ENCODE measurements at regions not wholly inside any gene's neighbourhood (a gene's known extent, or its start where the extent isn't known, plus 50 kb on each side); places are given as distances from the start of the nearest gene placed in this dataset.
"Not testable (repeated sequence)": the region's sequence is repeated elsewhere in the genome, so short reads cannot be mapped to it uniquely, and the experiment has no call there.

DNA sequence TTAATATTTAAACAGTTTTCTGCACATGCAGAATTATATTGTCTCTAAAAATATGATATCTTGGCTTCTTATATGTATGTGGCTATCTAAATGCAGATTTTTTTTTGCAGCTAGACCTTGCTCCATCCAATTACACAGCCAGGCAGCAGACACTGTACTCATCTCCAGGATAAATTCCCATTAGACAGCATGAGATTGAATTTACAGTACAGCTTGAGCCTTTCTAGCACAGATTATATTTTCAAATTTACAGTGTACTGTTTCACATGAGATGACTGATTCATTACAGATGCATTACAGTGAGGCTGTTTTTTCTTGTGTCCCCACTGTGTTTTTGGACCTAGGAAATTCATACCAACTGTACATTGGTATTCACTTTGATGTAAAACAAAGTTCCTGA is 134.9 kb downstream of the OTOL1 start:
- Mint-ChIP-seq H3K4me3 (ENCODE audit: unreplicated experiment) (no peak overlapping the region), H3K36me3 (ENCODE audit: insufficient read depth, unreplicated experiment) (no peaks in the 10 kb centered on the region), H3K9me3 (ENCODE audit: unreplicated experiment) (no peaks in the 10 kb centered on the region), H3K4me1 (ENCODE audit: low read depth, unreplicated experiment) (no peaks in the 10 kb centered on the region), H3K27ac (ENCODE audit: unreplicated experiment) (no peak overlapping the region), H3K27me3 (ENCODE audit: insufficient read depth, unreplicated experiment) (peaks cover 6% of the 10 kb centered on the region)
- Histone ChIP-seq H3K4me1 (no peaks in the 10 kb centered on the region), H3K4me3 (ENCODE audit: low read depth, low read length) (no peak overlapping the region), H3K9me3 (no peaks in the 10 kb centered on the region), H3K36me3 (ENCODE audit: control insufficient read depth, insufficient read depth, low read length) (no peaks in the 10 kb centered on the region), H3K27me3 (replicated peaks; ENCODE audit: control insufficient read depth, insufficient read depth, low read length) (no peaks in the 10 kb centered on the region)
- intact Hi-C loops (cut with micrococcal nuclease; ENCODE audit: unreplicated experiment): no loop called here
- DNase-seq: no peak
- no TSS peak for BruUV-seq (replicated peaks)
- POLR2A ChIA-PET: no interaction called here
- TF ChIP-seq, protein P1, sequence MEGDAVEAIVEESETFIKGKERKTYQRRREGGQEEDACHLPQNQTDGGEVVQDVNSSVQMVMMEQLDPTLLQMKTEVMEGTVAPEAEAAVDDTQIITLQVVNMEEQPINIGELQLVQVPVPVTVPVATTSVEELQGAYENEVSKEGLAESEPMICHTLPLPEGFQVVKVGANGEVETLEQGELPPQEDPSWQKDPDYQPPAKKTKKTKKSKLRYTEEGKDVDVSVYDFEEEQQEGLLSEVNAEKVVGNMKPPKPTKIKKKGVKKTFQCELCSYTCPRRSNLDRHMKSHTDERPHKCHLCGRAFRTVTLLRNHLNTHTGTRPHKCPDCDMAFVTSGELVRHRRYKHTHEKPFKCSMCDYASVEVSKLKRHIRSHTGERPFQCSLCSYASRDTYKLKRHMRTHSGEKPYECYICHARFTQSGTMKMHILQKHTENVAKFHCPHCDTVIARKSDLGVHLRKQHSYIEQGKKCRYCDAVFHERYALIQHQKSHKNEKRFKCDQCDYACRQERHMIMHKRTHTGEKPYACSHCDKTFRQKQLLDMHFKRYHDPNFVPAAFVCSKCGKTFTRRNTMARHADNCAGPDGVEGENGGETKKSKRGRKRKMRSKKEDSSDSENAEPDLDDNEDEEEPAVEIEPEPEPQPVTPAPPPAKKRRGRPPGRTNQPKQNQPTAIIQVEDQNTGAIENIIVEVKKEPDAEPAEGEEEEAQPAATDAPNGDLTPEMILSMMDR (IDR thresholded peaks at IDR 0.05; ENCODE audit: insufficient read depth in 1 of 2, low read depth in 1 of 2, low read length in 1 of 2, severe bottlenecking in 1 of 2, unreplicated experiment in 1 of 2): no peak
- CTCF ChIA-PET: no interaction called here

- Mint-ChIP-seq H3K9me3 (ENCODE audit: unreplicated experiment) (no peaks in the 10 kb centered on the region), H3K27ac (ENCODE audit: unreplicated experiment) (no peak overlapping the region), H3K36me3 (ENCODE audit: insufficient read depth, unreplicated experiment) (no peaks in the 10 kb centered on the region), H3K27me3 (ENCODE audit: insufficient read depth, unreplicated experiment) (peaks cover 9% of the 10 kb centered on the region), H3K4me1 (ENCODE audit: low read depth, unreplicated experiment) (peaks cover 6% of the 10 kb centered on the region), H3K4me3 (ENCODE audit: unreplicated experiment) (no peak overlapping the region)
- TF ChIP-seq, protein P1 (IDR thresholded peaks at IDR 0.05; ENCODE audit: insufficient read depth in 1 of 2, low read depth in 1 of 2, low read length in 1 of 2, severe bottlenecking in 1 of 2, unreplicated experiment in 1 of 2): no peak
- Histone ChIP-seq H3K4me3 (ENCODE audit: low read depth, low read length) (no peak overlapping the region), H3K36me3 (ENCODE audit: control insufficient read depth, insufficient read depth, low read length) (no peaks in the 10 kb centered on the region), H3K27me3 (replicated peaks; ENCODE audit: control insufficient read depth, insufficient read depth, low read length) (no peaks in the 10 kb centered on the region), H3K4me1 (no peaks in the 10 kb centered on the region), H3K9me3 (no peaks in the 10 kb centered on the region)
- ChIA-PET CTCF (no interaction called here), POLR2A (no interaction called here)
- intact Hi-C loops (cut with micrococcal nuclease; ENCODE audit: unreplicated experiment): no loop called here
- BruUV-seq (replicated peaks): no TSS peak
- no peak for DNase-seq
These were observed 141.0 kb downstream of the OTOL1 start for GRCh38 chr3:161637559-161637958.

DNA sequence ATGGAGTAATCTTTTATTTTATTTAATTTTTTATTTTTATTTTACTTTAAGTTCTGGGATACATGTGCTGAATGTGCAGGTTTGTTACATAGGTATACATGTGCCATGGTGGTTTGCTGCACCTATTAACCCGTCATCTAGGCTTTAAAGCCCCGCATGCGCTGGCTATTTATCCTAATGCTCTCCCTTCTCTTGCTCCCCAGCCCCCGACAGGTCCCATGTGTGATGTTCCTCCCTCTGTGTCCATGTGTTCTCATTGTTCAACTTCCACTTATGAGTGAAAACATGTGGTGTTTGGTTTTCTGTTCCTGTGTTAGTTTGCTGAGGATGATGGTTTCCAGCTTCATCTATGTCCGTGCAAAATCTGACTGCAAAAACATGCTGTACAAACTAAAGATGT is 142.5 kb downstream of the OTOL1 start:
- H3K36me3 Mint-ChIP-seq (ENCODE audit: insufficient read depth, unreplicated experiment); intact Hi-C loops (cut with micrococcal nuclease; ENCODE audit: unreplicated experiment); H3K27ac Mint-ChIP-seq (ENCODE audit: unreplicated experiment); DNase-seq; H3K9me3 Mint-ChIP-seq (ENCODE audit: unreplicated experiment); H3K4me1 ChIP-seq; H3K27me3 Mint-ChIP-seq (ENCODE audit: insufficient read depth, unreplicated experiment); H3K36me3 ChIP-seq (ENCODE audit: control insufficient read depth, insufficient read depth, low read length); POLR2A ChIA-PET; H3K4me3 Mint-ChIP-seq (ENCODE audit: unreplicated experiment); H3K9me3 ChIP-seq; H3K4me3 ChIP-seq (ENCODE audit: low read depth, low read length); H3K27me3 ChIP-seq (replicated peaks; ENCODE audit: control insufficient read depth, insufficient read depth, low read length); CTCF ChIA-PET; BruUV-seq (replicated peaks); H3K4me1 Mint-ChIP-seq (ENCODE audit: low read depth, unreplicated experiment): not testable (repeated sequence)

DNA sequence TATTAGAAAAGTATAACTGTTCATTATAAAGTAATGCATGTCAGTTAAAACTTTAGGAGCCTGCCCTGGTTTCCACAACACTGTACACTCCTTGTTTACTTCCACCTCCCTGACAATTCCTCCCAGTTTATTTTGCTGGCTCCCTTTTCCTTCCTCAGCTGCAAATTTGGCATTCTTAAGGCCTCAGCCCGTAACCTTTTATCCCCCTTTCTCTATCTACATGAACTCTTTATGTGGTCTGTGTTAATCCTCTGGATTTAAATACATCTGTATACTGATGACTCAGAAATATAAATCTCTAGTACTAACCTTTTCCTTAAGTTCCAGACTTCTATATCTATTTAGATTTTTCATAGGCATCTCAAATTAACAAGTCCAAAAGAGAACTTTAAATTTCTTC is 143.6 kb downstream of the OTOL1 start:
- CTCF ChIA-PET: no interaction called here
- H3K4me1 Mint-ChIP-seq (ENCODE audit: low read depth, unreplicated experiment): peaks cover 6% of the 10 kb centered on the region

More for the DNA sequence above, 143.6 kb downstream of the OTOL1 start:
- Mint-ChIP-seq H3K36me3 (ENCODE audit: insufficient read depth, unreplicated experiment) (no peaks in the 10 kb centered on the region), H3K27ac (ENCODE audit: unreplicated experiment) (no peak overlapping the region), H3K9me3 (ENCODE audit: unreplicated experiment) (no peaks in the 10 kb centered on the region), H3K27me3 (ENCODE audit: insufficient read depth, unreplicated experiment) (peaks cover 2% of the 10 kb centered on the region), H3K4me3 (ENCODE audit: unreplicated experiment) (no peak overlapping the region)
- H3K9me3 ChIP-seq: no peaks in the 10 kb centered on the region
- DNase-seq: no peak
- no peak overlapping the region for H3K4me3 ChIP-seq (ENCODE audit: low read depth, low read length)
- intact Hi-C loops (cut with micrococcal nuclease; ENCODE audit: unreplicated experiment): no loop called here
- no TSS peak for BruUV-seq (replicated peaks)
- POLR2A ChIA-PET: no interaction called here
- TF ChIP-seq, protein P1 (IDR thresholded peaks at IDR 0.05; ENCODE audit: insufficient read depth in 1 of 2, low read depth in 1 of 2, low read length in 1 of 2, severe bottlenecking in 1 of 2, unreplicated experiment in 1 of 2): no peak
- H3K27me3 ChIP-seq (replicated peaks; ENCODE audit: control insufficient read depth, insufficient read depth, low read length): no peaks in the 10 kb centered on the region
- no peaks in the 10 kb centered on the region for H3K36me3 ChIP-seq (ENCODE audit: control insufficient read depth, insufficient read depth, low read length)
- no peaks in the 10 kb centered on the region for H3K4me1 ChIP-seq
